ACHN (cell line): ENCODE measurements at regions not wholly inside any gene's neighbourhood (a gene's known extent, or its start where the extent isn't known, plus 50 kb on each side); places are given as distances from the start of the nearest gene placed in this dataset.

Source experiments
- DNase-seq: peaks from one replicate; pipeline ENCODE4 v3.0.0-alpha.2; 2015
- in situ Hi-C: cut with HindIII; loops from 2 replicates; pipeline ENCODE4 v1.10.0; 2017; ENCODE audit warnings: low sequenced_read_pairs, low pct_ligation_motif_present, low pct_unique_long_range_greater_than_20kb

- DNase-seq, result no peak
- in situ Hi-C loops, result no loop called here
Measured at GRCh38 chr20:51230727-51231126, 207.8 kb upstream of the KCNG1 start.

DNA sequence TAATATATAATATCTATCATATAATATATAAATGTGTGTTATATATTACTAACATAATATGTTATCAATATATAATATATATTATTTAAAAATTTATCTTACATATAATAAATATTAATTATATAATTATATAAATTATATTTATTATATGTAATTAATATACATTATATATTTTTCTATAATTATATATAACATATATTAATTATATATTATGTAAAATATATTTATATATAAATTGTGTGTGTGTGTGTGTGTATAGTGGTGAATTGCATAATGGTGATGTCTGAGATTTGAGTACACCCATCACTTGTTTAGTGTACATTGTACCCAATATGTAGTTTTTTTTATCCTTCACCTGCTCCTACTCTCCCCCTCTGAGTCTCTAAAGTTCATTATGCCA is 205.9 kb upstream of the KCNG1 start:
- in situ Hi-C loops, result no loop called here

DNA sequence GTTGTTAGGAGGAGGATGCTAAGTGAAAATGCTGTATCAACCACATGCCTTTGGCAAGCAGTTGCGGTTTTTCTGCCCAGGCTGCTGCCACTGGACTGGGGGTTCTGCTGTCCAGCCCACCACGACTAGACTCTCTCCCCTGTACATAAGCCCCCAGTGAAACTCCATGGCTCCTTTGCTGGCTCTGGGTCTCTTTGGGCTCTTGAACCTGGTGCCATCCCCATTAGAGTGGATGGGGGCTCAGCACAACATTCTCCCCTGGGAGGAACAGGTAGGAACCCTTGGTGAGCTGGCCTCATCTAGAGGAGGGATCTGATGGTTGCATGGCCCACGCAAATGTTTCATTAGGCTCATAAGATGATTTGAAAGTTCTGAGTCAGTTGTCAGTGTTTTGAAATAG is 204.8 kb upstream of the KCNG1 start:
- in situ Hi-C loops, result no loop called here
- no peak for DNase-seq

More for the DNA sequence above, 205.9 kb upstream of the KCNG1 start:
- DNase-seq, result no peak

DNA sequence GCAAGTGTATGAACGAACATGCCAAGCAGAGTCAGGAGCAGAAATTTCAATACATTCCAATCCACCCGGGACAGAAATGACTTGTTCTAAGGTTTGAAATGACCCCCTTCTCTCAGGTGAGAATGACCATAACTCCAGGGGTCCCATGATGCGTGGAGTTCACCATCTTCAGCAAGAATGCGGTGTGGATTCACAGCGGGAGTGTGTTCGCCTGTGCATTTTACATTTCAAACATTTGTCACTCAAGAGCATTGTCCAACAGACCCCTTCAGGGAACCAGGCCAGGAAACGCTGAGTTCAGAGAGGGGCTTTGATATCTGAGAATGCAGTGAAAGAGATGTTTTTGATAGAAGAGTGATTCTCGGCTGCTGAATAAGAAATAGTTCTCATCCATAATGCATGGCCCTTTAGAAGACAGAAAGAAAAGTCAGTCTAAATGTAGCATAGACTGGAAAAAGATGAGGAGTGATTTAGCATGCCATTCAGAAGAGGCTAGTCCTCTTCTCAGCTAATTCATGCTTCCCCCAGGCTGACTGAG is 200.3 kb upstream of the KCNG1 start:
- in situ Hi-C loops, result no loop called here
- DNase-seq, result no peak

DNA sequence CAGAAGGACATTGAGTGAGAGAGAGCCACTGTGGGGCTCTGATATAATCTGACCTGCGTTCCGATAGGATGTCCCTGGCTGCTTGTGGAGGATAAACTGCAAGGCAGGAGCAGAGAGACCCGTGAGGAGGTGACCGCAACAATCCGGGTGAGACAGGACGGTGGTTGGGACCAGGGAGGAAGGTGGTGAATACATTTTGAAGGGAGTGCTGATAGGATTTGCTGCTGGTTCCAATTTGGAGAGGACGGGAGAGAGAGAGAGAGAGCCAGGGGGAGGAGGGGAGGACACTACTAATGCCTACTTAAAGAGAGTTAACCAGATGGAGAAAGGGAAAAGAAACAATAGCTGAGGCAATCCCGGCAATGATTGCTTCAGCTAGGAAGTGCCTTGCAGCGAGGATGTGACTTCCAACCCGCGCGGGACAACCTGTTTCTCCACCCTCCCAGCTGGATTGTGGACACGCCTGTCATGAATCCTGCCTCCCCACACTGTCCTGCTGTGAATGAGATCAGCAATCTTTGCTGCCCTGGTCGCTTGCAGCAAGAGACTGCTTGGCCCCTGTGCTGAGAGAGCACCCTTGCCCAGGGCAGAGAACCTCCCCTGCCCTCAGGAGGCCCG is 199.0 kb upstream of the KCNG1 start:
- DNase-seq, result no peak

GRCh38 chr20:51221103-51221502 is 198.2 kb upstream of the KCNG1 start:
- in situ Hi-C loops, result no loop called here
- no peak for DNase-seq

More for the DNA sequence above, 199.0 kb upstream of the KCNG1 start:
- in situ Hi-C loops, result no loop called here

GRCh38 chr20:51220293-51220706 is 197.4 kb upstream of the KCNG1 start:
- in situ Hi-C loops, result no loop called here
- DNase-seq, result peak; percentile 3

GRCh38 chr20:51219544-51219943 is 196.6 kb upstream of the KCNG1 start:
- in situ Hi-C loops, result no loop called here
- no peak for DNase-seq

GRCh38 chr20:51218603-51219002 is 195.7 kb upstream of the KCNG1 start:
- in situ Hi-C loops, result no loop called here
- no peak for DNase-seq

DNA sequence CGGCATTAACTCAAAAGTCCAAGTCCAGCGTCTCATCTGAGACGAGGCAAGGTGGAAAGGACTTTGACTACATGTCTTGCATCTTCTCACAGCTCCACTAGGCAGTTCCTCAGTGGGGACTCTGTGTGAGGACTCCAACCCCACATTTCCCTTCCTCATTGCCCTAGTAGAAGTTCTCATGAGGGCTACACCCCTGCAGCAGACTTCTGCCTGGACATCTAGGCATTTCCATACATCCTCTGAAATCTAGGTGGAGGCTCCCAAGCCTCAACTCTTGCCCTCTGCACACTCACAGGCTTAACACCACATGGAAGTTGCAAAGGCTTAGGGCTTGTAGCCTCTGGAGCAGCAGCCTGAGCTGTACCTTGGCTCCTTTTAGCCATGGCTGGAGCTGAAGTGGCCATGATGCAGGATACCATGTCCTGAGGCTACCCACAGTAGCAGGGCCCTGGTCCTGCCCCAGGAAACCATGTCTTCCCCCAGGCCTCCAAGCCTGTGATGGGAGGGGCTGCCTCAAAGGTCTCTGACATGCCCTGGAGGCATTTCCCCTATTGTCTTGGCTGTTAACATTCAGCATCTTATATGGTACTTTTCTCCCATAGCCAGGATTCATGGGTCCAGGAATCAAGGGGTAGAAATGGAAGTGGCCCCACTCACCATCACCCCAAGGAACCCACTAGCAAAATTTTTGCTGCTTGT is 194.6 kb upstream of the KCNG1 start:
- DNase-seq, result no peak
- in situ Hi-C loops, result no loop called here

- in situ Hi-C loops, result no loop called here
- DNase-seq, result no peak
Measured at GRCh38 chr20:51216850-51217249, 193.9 kb upstream of the KCNG1 start.

DNA sequence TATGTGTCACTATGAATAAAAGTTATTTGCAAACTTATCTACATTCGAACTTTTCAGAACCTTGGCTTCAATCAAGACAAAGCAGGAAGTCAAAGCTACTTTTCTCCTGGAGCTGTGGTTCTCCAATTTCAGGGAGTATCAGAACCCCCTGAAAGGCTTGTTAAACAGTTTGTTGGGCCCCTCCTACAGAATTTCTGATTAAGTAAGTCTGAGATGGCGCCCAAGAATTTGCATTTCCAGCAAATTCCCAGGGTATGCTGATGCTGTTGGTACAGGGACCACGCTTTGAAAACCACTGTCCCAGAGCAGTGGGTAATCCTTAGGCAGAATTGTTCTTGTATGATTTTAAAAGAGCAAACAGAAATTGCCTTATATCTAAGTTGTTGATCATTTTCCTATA is 189.9 kb upstream of the KCNG1 start:
- no peak for DNase-seq
- in situ Hi-C loops, result no loop called here

DNA sequence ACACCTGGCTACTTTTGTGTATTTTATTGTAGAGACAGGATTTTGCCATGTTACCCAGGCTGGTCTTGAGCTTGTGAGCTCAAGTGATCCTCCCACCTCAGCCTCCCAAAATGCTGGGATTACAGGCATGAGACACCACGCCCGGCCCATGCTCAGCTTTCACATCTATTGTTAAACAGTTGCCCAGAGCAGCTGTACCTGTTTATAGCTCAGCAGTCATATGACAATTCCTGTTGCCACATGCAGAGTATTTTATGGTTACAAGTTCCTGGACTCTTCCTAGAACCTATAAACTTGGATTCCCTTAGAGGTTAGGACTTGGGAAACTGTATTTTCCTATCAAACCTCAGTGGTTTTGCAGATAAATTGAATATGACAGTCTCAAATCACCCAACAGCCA is 188.3 kb upstream of the KCNG1 start:
- no peak for DNase-seq
- in situ Hi-C loops, result no loop called here

- in situ Hi-C loops, result no loop called here
- no peak for DNase-seq
Measured at GRCh38 chr20:51210084-51210483, 187.2 kb upstream of the KCNG1 start.

DNA sequence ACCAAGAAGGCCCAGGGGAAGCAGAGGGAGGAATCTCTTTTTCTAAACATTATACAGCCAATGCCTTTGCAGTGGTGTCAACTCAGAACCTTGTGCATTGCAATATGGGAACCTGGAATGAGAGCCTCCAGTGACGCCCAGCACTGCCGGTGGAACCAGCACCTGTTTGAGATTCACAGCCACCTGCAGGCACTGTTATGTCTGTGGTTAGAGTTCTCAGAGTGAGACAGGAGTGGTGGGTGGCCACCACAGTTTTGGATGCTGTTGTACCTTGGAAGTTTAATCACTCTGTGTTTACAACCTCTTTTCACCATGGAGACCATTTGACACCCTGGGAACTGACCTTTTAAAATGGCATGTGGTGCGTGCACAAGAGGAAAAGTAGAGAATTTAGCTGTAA is 185.3 kb upstream of the KCNG1 start:
- no peak for DNase-seq
- in situ Hi-C loops, result no loop called here

- in situ Hi-C loops, result no loop called here
- no peak for DNase-seq
Measured at GRCh38 chr20:51206032-51206662, 183.2 kb upstream of the KCNG1 start.

DNA sequence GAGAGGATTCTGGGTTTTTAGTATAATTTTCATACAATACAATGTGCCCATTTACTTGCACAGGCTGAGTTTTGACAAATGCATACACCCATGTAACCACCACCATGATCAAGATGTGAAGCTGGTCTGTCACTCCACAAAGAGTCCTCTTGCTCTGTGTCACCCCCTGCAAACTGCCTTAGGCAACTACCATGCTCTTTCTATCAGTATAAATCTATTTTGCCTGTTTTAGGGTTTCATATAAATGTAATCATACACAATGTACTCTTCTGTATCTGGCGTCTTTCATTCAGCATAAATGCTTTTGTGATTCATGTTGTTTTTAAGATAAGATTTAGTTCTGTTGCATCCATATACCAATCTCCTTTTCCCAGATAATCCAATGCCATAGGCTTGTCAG is 181.9 kb upstream of the KCNG1 start:
- DNase-seq, result no peak
- in situ Hi-C loops, result no loop called here

- in situ Hi-C loops, result no loop called here
- no peak for DNase-seq
Measured at GRCh38 chr20:51204051-51204715, 181.3 kb upstream of the KCNG1 start.

GRCh38 chr20:51202304-51202703 is 179.4 kb upstream of the KCNG1 start:
- in situ Hi-C loops, result no loop called here
- DNase-seq, result no peak
